RCC 7860 (cell line): ENCODE measurements at regions not wholly inside any gene's neighbourhood (a gene's known extent, or its start where the extent isn't known, plus 50 kb on each side); places are given as distances from the start of the nearest gene placed in this dataset.

Experiments
- DNase-seq: peaks from one replicate; pipeline ENCODE4 v3.0.0-alpha.2; 2015; ENCODE audit warnings: low spot score
- FAIRE-seq: peaks from 2 replicates; lab custom pipeline; 2012; peaks lifted over from hg19 to GRCh38; lab: Jason Lieb, UNC

DNA sequence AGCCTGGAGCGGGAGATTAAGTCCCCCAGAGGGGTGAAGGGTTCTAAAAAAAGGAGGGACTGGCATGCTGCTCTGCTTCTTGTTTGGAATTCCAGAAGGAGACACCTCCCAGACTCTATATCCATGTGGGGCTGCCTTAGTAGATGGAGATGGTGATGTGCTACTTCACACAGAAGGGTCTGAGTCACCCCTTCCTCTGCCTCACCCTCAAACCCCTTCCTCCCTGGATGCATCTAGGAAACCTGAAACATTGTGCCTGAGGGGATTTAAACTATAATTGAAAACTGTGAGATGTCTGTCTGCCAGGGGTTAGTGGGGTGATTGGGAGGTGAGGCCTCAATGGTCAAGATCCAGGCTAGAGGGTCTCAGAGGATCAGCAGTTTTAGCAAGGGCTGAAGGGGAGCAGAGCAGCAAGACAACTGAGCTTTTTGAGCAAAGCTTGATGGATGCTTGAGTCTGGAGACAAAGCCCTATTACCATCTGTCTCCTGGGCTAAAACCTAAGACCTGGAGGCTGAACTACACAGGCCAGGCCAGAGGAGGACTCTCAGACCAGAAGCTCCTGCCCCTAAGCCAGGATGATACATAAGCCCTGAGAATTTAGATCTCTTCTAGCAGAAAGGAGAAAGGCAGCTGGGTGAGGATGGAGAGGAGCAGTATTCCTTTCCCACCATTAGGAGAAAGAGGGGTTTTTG is 314.7 kb upstream of the ATP2B1 start:
- no peak for FAIRE-seq

GRCh38 chr12:90021795-90022440 is 313.3 kb upstream of the ATP2B1 start:
- no peak for DNase-seq

More for the DNA sequence above, 314.7 kb upstream of the ATP2B1 start:
- DNase-seq: no peak

DNA sequence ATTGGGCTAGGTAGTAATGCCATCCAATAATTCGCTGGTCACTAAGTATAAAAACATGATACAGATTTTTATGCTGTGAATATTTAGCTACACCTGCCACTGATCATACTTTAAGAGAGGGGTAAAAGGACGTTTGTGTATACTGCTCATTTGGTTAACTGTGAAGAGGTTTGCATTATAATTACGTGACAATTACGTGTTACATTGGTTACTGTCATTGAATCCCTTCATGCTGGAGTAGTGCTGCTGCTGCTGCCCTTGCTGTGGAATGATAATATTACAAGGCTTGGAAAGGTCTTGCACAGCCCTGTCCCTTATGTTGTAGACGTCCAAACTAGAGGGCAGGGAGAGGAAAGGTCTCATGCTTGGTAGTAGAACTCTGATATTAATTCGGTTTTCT is 312.2 kb upstream of the ATP2B1 start:
- no peak for FAIRE-seq
- no peak for DNase-seq

More at GRCh38 chr12:90021795-90022440, 313.3 kb upstream of the ATP2B1 start:
- FAIRE-seq: no peak

DNA sequence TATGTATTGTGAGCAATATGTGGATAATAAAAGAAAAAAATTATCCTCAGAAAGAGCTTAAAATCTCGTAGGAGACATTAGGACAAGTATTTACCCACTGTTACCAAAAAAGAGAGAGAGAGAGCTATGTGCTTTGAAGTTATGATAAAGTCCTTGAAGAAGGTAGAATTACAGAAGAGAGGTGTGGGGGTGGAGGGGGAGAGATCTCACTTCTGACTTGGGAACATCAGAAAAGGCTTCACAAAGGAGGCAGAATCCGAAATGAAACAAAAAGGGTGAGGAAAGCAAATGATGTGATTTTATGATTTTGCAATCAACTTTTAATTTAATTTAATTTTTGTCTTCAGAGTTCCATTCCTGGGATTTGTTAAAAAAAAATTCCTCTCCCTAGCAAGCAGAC is 311.8 kb upstream of the ATP2B1 start:
- FAIRE-seq: no peak
- no peak for DNase-seq

DNA sequence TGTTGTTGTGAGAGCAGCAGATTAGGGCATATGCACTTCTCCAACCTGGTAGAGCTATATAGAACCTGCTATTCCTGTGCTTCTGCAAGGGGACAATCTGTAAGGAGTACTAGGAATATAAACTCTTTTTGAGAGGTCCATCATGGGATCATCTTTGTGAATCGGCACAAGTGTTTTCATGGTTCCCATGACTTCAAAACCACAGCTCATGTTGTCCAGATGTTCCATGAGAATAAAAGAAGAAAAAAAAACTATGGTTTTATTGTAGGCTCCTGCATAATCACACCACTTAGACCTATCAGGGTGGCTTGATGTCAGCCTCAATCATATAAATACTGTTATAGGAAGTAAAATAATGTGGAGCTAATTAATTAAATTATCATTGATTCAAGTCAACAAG is 311.4 kb upstream of the ATP2B1 start:
- no peak for DNase-seq
- no peak for FAIRE-seq

- FAIRE-seq: no peak
- DNase-seq: no peak
Observed at GRCh38 chr12:90017316-90017715, 308.7 kb upstream of the ATP2B1 start.

DNA sequence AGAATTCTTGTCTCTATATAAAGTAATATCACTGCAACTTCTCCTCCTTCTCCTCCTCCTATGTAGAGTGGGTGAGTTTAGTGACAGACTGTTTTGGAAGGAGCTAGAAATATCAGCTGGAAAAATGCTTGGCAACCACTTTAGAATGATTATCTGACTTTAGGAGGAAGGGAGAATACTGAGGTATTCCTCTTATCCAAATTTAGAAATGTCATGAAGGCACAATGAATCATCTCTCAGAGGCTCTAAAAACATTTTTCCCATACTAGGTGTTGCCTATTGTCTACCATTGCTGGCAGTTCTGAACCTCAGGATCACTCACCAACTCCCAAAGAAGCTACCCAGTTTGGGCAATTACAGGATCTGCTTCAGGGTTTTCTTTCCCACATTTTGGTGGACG is 306.6 kb upstream of the ATP2B1 start:
- FAIRE-seq: no peak
- DNase-seq: no peak

GRCh38 chr12:90013409-90013808 is 304.8 kb upstream of the ATP2B1 start:
- FAIRE-seq (no peak), DNase-seq (no peak)

DNA sequence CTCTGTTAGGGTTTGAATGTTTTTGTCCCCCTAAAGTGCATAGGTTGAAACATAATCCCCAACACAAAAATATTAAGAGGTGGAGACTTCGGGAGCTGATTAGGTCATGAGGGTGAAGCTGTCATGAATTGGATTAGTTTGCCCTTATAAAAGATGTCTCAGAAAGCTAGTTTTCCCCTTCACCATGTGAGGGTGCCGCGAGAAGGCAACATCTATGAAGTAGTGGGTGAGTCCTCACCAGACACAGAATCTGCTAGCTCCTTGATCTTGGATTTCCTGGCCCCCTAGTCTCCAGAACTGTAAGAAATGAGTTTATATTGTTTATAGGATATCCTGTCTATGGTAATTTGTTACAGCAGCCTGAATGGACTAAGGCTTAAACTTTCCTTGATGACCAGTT is 301.5 kb upstream of the ATP2B1 start:
- FAIRE-seq (no peak), DNase-seq (no peak)

DNA sequence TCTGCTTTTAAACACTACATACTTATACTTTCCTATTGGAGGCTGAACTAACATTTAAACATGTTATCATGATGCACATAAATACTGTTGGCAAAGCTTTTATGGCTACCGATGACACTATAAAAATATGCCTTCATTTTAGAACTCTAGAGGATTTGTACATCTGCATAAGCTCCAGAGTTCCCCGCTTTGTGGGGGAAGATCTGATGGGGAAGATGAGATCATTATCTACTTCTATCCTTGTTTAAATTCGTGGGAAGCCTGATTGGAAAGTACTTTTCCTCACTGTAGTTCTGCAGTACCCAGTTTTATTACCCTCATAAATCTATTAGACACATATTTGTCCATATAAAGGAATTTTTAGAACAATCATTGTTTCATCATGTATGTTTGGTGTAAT is 299.6 kb upstream of the ATP2B1 start:
- DNase-seq (no peak), FAIRE-seq (no peak)

DNA sequence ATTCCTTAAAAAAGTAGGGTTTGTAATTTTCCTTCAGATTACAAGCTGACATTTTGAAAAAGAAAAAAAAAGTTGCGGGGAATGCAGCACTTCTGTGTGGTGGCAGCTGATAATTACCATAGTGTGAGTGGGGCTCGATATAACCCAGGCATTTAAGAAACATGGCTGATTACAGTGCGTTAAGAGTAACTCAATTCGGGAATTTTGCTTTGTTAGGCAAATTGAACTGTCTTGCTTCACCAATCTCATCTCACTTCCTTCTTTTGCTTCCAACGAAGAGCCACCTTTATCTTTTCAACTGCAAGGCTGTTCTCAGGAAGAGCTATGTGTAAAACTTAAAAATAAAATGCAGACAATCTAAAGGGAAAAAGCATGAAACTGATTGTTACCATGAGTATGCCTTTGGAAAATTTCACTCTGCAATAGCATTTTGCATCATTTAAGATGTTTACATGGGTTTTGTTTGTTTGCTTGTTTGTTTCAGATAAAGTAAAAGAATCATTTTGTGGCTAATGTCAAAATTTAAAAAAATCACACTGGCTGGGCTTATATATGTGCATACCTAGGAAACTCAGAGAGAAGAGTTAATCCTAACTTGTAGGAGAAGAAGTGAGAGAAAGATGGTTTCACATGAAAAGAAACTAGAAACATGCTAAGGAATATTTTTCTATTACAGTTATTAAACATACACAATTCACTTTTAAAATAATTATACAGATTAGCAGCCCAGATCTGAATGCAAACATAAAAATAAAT is 295.9 kb upstream of the ATP2B1 start:
- DNase-seq (no peak), FAIRE-seq (no peak)

- FAIRE-seq (no peak), DNase-seq (no peak)
Observed at GRCh38 chr12:90003688-90004087, 295.1 kb upstream of the ATP2B1 start.

- no peak for DNase-seq
- no peak for FAIRE-seq
Observed at GRCh38 chr12:90000721-90001120, 292.1 kb upstream of the ATP2B1 start.

GRCh38 chr12:89999699-90000505 is 291.3 kb upstream of the ATP2B1 start:
- no peak for FAIRE-seq

DNA sequence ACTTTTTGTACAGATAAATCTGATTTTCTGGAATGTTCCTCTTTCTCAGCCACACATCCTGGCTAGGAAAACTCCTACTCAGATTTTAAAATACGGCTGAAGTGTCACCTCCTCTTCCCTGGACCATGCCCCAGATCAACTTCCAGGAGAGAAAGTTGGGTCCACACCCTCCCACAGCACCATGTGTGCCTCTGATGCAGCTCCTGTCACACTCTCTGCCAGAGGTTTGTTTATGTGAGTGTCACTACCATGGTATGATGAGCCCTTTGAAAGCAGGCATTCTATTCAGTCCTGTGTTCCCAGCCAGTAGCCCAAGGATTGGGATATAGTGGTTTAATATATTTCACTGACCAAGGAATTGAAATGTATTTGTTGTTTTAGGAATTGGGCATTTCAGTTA is 287.2 kb upstream of the ATP2B1 start:
- DNase-seq: no peak
- no peak for FAIRE-seq

More at GRCh38 chr12:89999699-90000505, 291.3 kb upstream of the ATP2B1 start:
- no peak for DNase-seq

GRCh38 chr12:89994911-89995310 is 286.3 kb upstream of the ATP2B1 start:
- DNase-seq: no peak
- no peak for FAIRE-seq

DNA sequence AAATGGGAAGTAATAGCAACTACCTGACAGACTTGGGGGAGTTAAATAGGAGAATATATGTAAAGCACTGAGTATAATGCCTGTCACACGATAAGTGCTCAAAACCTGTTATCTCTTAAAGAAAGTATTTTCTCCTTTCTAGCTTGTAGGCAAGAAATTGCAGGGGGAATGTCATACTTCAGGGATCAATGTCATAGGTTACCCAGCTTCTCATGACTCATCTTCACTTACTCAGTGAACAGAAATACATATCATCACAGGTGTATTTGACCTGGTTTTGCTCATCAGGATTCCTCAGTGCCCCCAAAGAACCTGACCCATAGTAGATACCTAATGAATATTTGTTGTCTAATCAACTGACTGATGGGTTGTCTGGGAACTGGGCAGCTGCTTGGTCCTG is 285.0 kb upstream of the ATP2B1 start:
- DNase-seq: no peak
- no peak for FAIRE-seq

GRCh38 chr12:89992668-89993451 is 284.2 kb upstream of the ATP2B1 start:
- no peak for FAIRE-seq
- DNase-seq: no peak

- no peak for DNase-seq
- FAIRE-seq: no peak
Observed at GRCh38 chr12:89991807-89992590, 283.4 kb upstream of the ATP2B1 start.
